ENCODE measurements at regions not wholly inside any gene's neighbourhood (a gene's known extent, or its start where the extent isn't known, plus 50 kb on each side); places are given as distances from the start of the nearest gene placed in this dataset.
A peak's percentile ranks its signal among the peaks of the same experiment; 100 is the strongest.

GRCh38 chr7:26532471-26532870, 240.8 kb downstream of the SNX10 start:
- H3K27ac ChIP-seq (ENCODE audit: low read length) = no peak overlapping the region
- POLR2A ChIA-PET (ENCODE audit: unreplicated experiment) = no interaction called here
- CTCF ChIA-PET = no interaction called here

GRCh38 chr7:26533217-26533616, 241.6 kb downstream of the SNX10 start:
- Histone ChIP-seq H4K20me1 (ENCODE audit: low read length) (no peaks in the 10 kb centered on the region), H3F3A (ENCODE audit: low read length, unreplicated experiment) (no peaks in the 10 kb centered on the region), H3K4me1 (ENCODE audit: insufficient read depth, low read length) (no peaks in the 10 kb centered on the region), H3K27me3 (ENCODE audit: low read length) (no peaks in the 10 kb centered on the region), H3K4me2 (ENCODE audit: low read length) (no peak overlapping the region), H3K27ac (ENCODE audit: low read length) (no peak overlapping the region), H3K9ac (ENCODE audit: low read length) (no peak overlapping the region), H3K4me3 (ENCODE audit: low read length) (no peak overlapping the region), H3K9me3 (ENCODE audit: low read length) (no peaks in the 10 kb centered on the region), H3K36me3 (ENCODE audit: low read depth, low read length) (no peaks in the 10 kb centered on the region), H3K79me2 (ENCODE audit: low read length) (no peaks in the 10 kb centered on the region), H3K9me2 (replicated peaks; ENCODE audit: low read length) (no peaks in the 10 kb centered on the region), H2AFZ (ENCODE audit: low read length) (no peak overlapping the region)
- ChIA-PET CTCF (no interaction called here), POLR2A (ENCODE audit: unreplicated experiment) (no interaction called here)
- intact Hi-C loops (cut with micrococcal nuclease) = no loop called here
- DNase-seq (no peak), ATAC-seq (no peak)
- BruUV-seq (replicated peaks) = no TSS peak
- TF ChIP-seq CTCF (conservative IDR thresholded peaks at IDR 0.05; ENCODE audit: low read depth, low read length) (no peak), EZH2 (IDR thresholded peaks at IDR 0.05; ENCODE audit: low read length, unreplicated experiment) (no peak), EZH2phosphoT487 (IDR thresholded peaks at IDR 0.05; ENCODE audit: borderline replicate concordance, low read length) (no peak)

More at GRCh38 chr7:26532471-26532870, 240.8 kb downstream of the SNX10 start:
- Histone ChIP-seq H4K20me1 (ENCODE audit: low read length) (no peaks in the 10 kb centered on the region), H3K4me1 (ENCODE audit: insufficient read depth, low read length) (no peaks in the 10 kb centered on the region), H3K27me3 (ENCODE audit: low read length) (no peaks in the 10 kb centered on the region), H3K36me3 (ENCODE audit: low read depth, low read length) (no peaks in the 10 kb centered on the region), H3K4me3 (ENCODE audit: low read length) (no peak overlapping the region), H3K79me2 (ENCODE audit: low read length) (no peaks in the 10 kb centered on the region), H2AFZ (ENCODE audit: low read length) (no peak overlapping the region), H3K4me2 (ENCODE audit: low read length) (no peak overlapping the region), H3K9ac (ENCODE audit: low read length) (no peak overlapping the region), H3F3A (ENCODE audit: low read length, unreplicated experiment) (no peaks in the 10 kb centered on the region), H3K9me2 (replicated peaks; ENCODE audit: low read length) (no peaks in the 10 kb centered on the region), H3K9me3 (ENCODE audit: low read length) (no peaks in the 10 kb centered on the region)
- intact Hi-C loops (cut with micrococcal nuclease) = no loop called here
- no TSS peak for BruUV-seq (replicated peaks)
- no peak for ATAC-seq
- TF ChIP-seq CTCF (conservative IDR thresholded peaks at IDR 0.05; ENCODE audit: low read depth, low read length) (no peak), EZH2 (IDR thresholded peaks at IDR 0.05; ENCODE audit: low read length, unreplicated experiment) (no peak), EZH2phosphoT487 (IDR thresholded peaks at IDR 0.05; ENCODE audit: borderline replicate concordance, low read length) (no peak)
- DNase-seq = no peak

GRCh38 chr7:26534649-26535482, 243.2 kb downstream of the SNX10 start:
- CTCF ChIA-PET = no interaction called here
- H3F3A ChIP-seq (ENCODE audit: low read length, unreplicated experiment) = no peaks in the 10 kb centered on the region

More at GRCh38 chr7:26534649-26535482, 243.2 kb downstream of the SNX10 start:
- H3K9ac ChIP-seq (ENCODE audit: low read length) = no peak overlapping the region
- H3K9me3 ChIP-seq (ENCODE audit: low read length) = no peaks in the 10 kb centered on the region
- H3K79me2 ChIP-seq (ENCODE audit: low read length) = no peaks in the 10 kb centered on the region
- H2AFZ ChIP-seq (ENCODE audit: low read length) = peak overlapping the region; percentile 46
- H3K9me2 ChIP-seq (replicated peaks; ENCODE audit: low read length) = no peaks in the 10 kb centered on the region
- no peak overlapping the region for H3K4me2 ChIP-seq (ENCODE audit: low read length)
- intact Hi-C loops (cut with micrococcal nuclease) = no loop called here
- H4K20me1 ChIP-seq (ENCODE audit: low read length) = no peaks in the 10 kb centered on the region
- POLR2A ChIA-PET (ENCODE audit: unreplicated experiment) = no interaction called here
- no peak for TF ChIP-seq CTCF (conservative IDR thresholded peaks at IDR 0.05; ENCODE audit: low read depth, low read length)
- TF ChIP-seq EZH2 (IDR thresholded peaks at IDR 0.05; ENCODE audit: low read length, unreplicated experiment) = no peak
- no peak for TF ChIP-seq EZH2phosphoT487 (IDR thresholded peaks at IDR 0.05; ENCODE audit: borderline replicate concordance, low read length)
- H3K4me1 ChIP-seq (ENCODE audit: insufficient read depth, low read length) = no peaks in the 10 kb centered on the region
- H3K36me3 ChIP-seq (ENCODE audit: low read depth, low read length) = no peaks in the 10 kb centered on the region
- H3K4me3 ChIP-seq (ENCODE audit: low read length) = no peak overlapping the region
- no TSS peak for BruUV-seq (replicated peaks)
- no peak overlapping the region for H3K27ac ChIP-seq (ENCODE audit: low read length)
- DNase-seq (no peak), ATAC-seq (peak; percentile 51)
- no peaks in the 10 kb centered on the region for H3K27me3 ChIP-seq (ENCODE audit: low read length)

Data from PC-3 (cell line).